SK-N-SH treated with all-trans-retinoic acid at 6 μM for 48 hours (cell line): ENCODE measurements at regions not wholly inside any gene's neighbourhood (a gene's known extent, or its start where the extent isn't known, plus 50 kb on each side); places are given as distances from the start of the nearest gene placed in this dataset.

ENCODE experiments used
- ARNTL ChIP-seq: fragments of 450-650 bp; formaldehyde crosslinking; IDR thresholded peaks from 2 replicates; pipeline ENCODE4 v1.5.0; 2020; ENCODE audit warnings: low read depth, mild to moderate bottlenecking, moderate library complexity, borderline replicate concordance
- CREB5 ChIP-seq: fragments of 250-450 bp; sonication (Bioruptor Pico); IDR thresholded peaks from 2 replicates; pipeline ENCODE4 v1.5.1; 2020; ENCODE audit warnings: low read depth, mild to moderate bottlenecking, moderate library complexity
- CSDC2 ChIP-seq: fragments of 250-450 bp; sonication (Bioruptor Pico); IDR thresholded peaks from 2 replicates; pipeline ENCODE4 v1.5.0; 2020; ENCODE audit warnings: mild to moderate bottlenecking, moderate library complexity
- CSRNP3 ChIP-seq: fragments of 250-450 bp; sonication (Bioruptor Pico); IDR thresholded peaks from 2 replicates; pipeline ENCODE4 v1.5.1; 2021; ENCODE audit warnings: mild to moderate bottlenecking, moderate library complexity
- GLIS3 ChIP-seq: fragments of 250-450 bp; sonication (Bioruptor Pico); IDR thresholded peaks from 2 replicates; pipeline ENCODE4 v1.5.0; 2020; ENCODE audit warnings: mild to moderate bottlenecking, moderate library complexity
- ISL1 ChIP-seq: fragments of 250-450 bp; sonication (Bioruptor Pico); IDR thresholded peaks from 2 replicates; pipeline ENCODE4 v2.1.2; 2022; ENCODE audit warnings: mild to moderate bottlenecking, moderate library complexity
- OSR1 ChIP-seq: fragments of 250-450 bp; sonication (Bioruptor Pico); IDR thresholded peaks from 2 replicates; pipeline ENCODE4 v1.8.0; 2022; ENCODE audit warnings: moderate library complexity, mild to moderate bottlenecking, inconsistent platforms
- PATZ1 ChIP-seq: fragments of 250-450 bp; sonication (Bioruptor Pico); IDR thresholded peaks from 2 replicates; pipeline ENCODE4 v1.8.0; 2020; ENCODE audit warnings: mild to moderate bottlenecking, moderate library complexity, borderline replicate concordance
- POU6F1 ChIP-seq: fragments of 250-450 bp; sonication (Bioruptor Pico); IDR thresholded peaks from 2 replicates; pipeline ENCODE4 v1.8.0; 2021; ENCODE audit warnings: low read depth, mild to moderate bottlenecking, moderate library complexity, borderline replicate concordance
- PPARA ChIP-seq: fragments of 250-450 bp; sonication (Bioruptor Pico); IDR thresholded peaks from 2 replicates; pipeline ENCODE4 v1.5.0; 2020; ENCODE audit warnings: mild to moderate bottlenecking, borderline replicate concordance
- ZC3H10 ChIP-seq: fragments of 250-450 bp; sonication (Bioruptor Pico); IDR thresholded peaks from 2 replicates; pipeline ENCODE4 v1.5.1; 2021; ENCODE audit warnings: mild to moderate bottlenecking, moderate library complexity
- ZFP30 ChIP-seq: fragments of 450-650 bp; formaldehyde crosslinking; IDR thresholded peaks from 2 replicates; pipeline ENCODE4 v1.5.0; 2022; ENCODE audit warnings: mild to moderate bottlenecking, moderate library complexity
- ZNF70 ChIP-seq: fragments of 450-650 bp; formaldehyde crosslinking; IDR thresholded peaks from 2 replicates; pipeline ENCODE4 v1.5.0; 2020; ENCODE audit warnings: mild to moderate bottlenecking, moderate library complexity

- TF ChIP-seq POU6F1 (CRISPR knock-in tag) = no peak
- TF ChIP-seq ZNF70 = no peak
- no peak for TF ChIP-seq CSDC2 (CRISPR knock-in tag)
- TF ChIP-seq ISL1 (CRISPR knock-in tag) = no peak
- no peak for TF ChIP-seq CREB5
- TF ChIP-seq ZFP30 = no peak
- TF ChIP-seq ZC3H10 = no peak
- no peak for TF ChIP-seq ARNTL (CRISPR knock-in tag)
- TF ChIP-seq PATZ1 (CRISPR knock-in tag) = no peak
- TF ChIP-seq OSR1 = no peak
- no peak for TF ChIP-seq PPARA (CRISPR knock-in tag)
- TF ChIP-seq GLIS3 (CRISPR knock-in tag) = no peak
- TF ChIP-seq CSRNP3 (CRISPR knock-in tag) = no peak
Measured at GRCh38 chr6:113060664-113061063, 713.5 kb downstream of the RFPL4B start.
